ENCODE measurements at regions not wholly inside any gene's neighbourhood (a gene's known extent, or its start where the extent isn't known, plus 50 kb on each side); places are given as distances from the start of the nearest gene placed in this dataset.

DNA sequence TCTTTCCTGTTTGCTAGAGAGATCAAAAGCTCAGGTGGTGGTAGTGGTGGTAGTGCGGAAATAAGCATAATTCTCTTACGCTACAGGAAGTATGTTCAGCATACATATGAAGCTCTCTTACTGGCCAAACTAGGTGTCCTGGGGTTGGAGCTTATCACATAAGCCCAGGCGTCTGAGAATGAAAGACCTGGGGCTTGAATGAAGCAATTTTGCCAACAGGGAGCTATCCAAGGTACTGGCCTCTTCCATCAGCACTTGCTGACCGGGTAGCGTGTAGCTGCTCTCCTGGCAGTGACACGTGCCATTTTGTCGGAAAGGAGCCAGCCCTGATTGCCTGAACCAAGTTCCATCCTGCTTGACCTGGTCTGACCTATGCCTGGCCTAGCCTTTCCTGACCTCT is 65.9 kb upstream of the HPF1 start (continued):
- TF ChIP-seq JUN (CRISPR knock-in tag; IDR thresholded peaks at IDR 0.05) (no peak), BORCS8-MEF2B (CRISPR knock-in tag; IDR thresholded peaks at IDR 0.05) (0 out of 2 replicates have a peak, but pooled peaks have one; percentile 54), STAT5B (CRISPR knock-in tag; IDR thresholded peaks at IDR 0.05) (no peak), RCOR2 (CRISPR knock-in tag; IDR thresholded peaks at IDR 0.05) (no peak), ZMYM2 (CRISPR knock-in tag; IDR thresholded peaks at IDR 0.05) (no peak), ZNF263 (CRISPR knock-in tag; IDR thresholded peaks at IDR 0.05) (0 out of 2 replicates have a peak, but pooled peaks have one; percentile 36), ZNF207 (IDR thresholded peaks at IDR 0.05; ENCODE audit: borderline replicate concordance) (no peak), TBL1XR1 (IDR thresholded peaks at IDR 0.05; ENCODE audit: borderline replicate concordance, low read length, partially characterized antibody) (no peak), TAF15 (IDR thresholded peaks at IDR 0.05; ENCODE audit: low read depth, low read length, poor library complexity, severe bottlenecking) (no peak), GATA4 (IDR thresholded peaks at IDR 0.05; ENCODE audit: borderline replicate concordance, low read depth) (no peak), HOXA5 (CRISPR knock-in tag; IDR thresholded peaks at IDR 0.05) (0 out of 2 replicates have a peak, but pooled peaks have one; percentile 66), FOSL2 (CRISPR knock-in tag; IDR thresholded peaks at IDR 0.05) (no peak), ZNF883 (CRISPR knock-in tag; IDR thresholded peaks at IDR 0.05; ENCODE audit: not compliant biosample characterization) (no peak), TSC22D2 (CRISPR knock-in tag; IDR thresholded peaks at IDR 0.05; ENCODE audit: borderline replicate concordance) (no peak), ZNF768 (CRISPR knock-in tag; IDR thresholded peaks at IDR 0.05) (no peak), GZF1 (CRISPR knock-in tag; IDR thresholded peaks at IDR 0.05) (no peak)
- TF ChIP-seq, protein P1, sequence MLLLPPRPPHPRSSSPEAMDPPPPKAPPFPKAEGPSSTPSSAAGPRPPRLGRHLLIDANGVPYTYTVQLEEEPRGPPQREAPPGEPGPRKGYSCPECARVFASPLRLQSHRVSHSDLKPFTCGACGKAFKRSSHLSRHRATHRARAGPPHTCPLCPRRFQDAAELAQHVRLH (CRISPR knock-in tag; IDR thresholded peaks at IDR 0.05; ENCODE audit: borderline replicate concordance, low read depth), result no peak
- TF ChIP-seq, protein P2, sequence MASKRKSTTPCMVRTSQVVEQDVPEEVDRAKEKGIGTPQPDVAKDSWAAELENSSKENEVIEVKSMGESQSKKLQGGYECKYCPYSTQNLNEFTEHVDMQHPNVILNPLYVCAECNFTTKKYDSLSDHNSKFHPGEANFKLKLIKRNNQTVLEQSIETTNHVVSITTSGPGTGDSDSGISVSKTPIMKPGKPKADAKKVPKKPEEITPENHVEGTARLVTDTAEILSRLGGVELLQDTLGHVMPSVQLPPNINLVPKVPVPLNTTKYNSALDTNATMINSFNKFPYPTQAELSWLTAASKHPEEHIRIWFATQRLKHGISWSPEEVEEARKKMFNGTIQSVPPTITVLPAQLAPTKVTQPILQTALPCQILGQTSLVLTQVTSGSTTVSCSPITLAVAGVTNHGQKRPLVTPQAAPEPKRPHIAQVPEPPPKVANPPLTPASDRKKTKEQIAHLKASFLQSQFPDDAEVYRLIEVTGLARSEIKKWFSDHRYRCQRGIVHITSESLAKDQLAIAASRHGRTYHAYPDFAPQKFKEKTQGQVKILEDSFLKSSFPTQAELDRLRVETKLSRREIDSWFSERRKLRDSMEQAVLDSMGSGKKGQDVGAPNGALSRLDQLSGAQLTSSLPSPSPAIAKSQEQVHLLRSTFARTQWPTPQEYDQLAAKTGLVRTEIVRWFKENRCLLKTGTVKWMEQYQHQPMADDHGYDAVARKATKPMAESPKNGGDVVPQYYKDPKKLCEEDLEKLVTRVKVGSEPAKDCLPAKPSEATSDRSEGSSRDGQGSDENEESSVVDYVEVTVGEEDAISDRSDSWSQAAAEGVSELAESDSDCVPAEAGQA (IDR thresholded peaks at IDR 0.05; ENCODE audit: low read depth), result no peak
- TF ChIP-seq, protein P2 (CRISPR knock-in tag; IDR thresholded peaks at IDR 0.05; ENCODE audit: borderline replicate concordance), result no peak
- TF ChIP-seq, protein P3, sequence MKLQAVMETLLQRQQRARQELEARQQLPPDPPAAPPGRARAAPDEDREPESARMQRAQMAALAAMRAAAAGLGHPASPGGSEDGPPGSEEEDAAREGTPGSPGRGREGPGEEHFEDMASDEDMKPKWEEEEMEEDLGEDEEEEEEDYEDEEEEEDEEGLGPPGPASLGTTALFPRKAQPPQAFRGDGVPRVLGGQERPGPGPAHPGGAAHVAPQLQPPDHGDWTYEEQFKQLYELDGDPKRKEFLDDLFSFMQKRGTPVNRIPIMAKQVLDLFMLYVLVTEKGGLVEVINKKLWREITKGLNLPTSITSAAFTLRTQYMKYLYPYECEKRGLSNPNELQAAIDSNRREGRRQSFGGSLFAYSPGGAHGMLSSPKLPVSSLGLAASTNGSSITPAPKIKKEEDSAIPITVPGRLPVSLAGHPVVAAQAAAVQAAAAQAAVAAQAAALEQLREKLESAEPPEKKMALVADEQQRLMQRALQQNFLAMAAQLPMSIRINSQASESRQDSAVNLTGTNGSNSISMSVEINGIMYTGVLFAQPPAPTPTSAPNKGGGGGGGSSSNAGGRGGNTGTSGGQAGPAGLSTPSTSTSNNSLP (IDR thresholded peaks at IDR 0.05; ENCODE audit: low read depth, low read length), result no peak

All from HepG2 (cell line).